ENCODE measurements at regions not wholly inside any gene's neighbourhood (a gene's known extent, or its start where the extent isn't known, plus 50 kb on each side); places are given as distances from the start of the nearest gene placed in this dataset.
"Not testable (repeated sequence)": the region's sequence is repeated elsewhere in the genome, so short reads cannot be mapped to it uniquely, and the experiment has no call there.

DNA sequence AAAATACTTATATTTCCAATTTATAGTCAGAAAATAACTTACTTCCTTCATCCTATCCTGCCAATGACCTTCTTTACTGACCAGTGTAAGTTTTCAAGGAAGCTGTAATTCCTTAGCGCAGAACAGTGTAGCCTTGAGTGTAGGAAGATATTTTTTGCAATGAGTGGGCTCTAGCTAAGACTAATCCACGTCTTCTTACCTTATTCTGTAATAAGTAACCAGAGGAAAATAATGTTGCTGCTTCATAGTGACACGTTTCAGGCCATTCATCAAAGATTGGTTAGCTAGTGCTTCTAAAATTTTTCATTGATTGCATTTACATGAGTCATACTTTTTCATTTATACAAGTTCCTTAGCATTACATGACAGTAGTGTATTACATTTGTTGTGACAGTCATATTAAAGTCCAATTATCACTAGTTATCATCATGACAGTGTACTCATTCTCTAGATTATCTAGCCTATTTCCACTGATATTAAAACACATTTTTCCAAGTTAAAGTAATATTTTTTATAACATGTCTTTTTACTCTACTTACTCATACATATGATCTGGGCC lies 403.8 kb upstream of the EPHA3 start:
- no peak for DNase-seq

DNA sequence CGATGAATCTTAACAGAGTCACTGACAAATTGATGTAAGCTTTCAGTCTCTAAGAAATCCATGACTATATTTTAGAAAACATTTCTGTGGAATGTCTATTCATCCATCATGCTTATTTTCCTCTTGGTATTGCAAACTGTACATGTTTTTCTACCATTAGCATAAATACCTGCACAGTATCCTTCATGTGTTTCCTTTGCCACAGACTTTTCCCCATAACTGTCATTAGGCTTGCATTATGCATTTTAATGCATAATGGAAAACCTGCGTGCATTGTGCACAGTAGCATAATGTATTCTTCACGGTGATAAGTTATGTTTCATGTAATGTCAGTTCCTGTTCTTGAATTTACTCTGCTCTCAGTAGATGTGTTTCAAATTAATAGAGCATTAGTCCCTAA lies 403.1 kb upstream of the EPHA3 start:
- DNase-seq: no peak

DNA sequence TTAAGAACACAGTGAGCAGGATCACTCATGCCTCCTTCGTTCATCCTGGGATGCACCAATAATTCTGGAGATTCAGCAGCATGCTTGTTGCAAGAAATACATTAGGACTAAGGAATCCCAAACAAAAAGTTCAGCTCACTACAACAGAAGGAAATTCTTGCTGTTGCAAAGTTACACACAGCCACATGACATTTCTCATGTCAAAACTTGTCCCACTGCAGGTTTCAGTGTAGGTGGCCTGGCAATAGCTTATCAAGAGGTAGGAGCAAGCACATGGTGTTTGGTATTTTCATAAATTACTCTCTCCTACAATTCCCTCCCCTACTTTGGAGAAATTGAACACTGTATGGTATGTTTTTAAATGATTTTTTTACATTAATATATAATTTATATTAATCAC lies 399.6 kb upstream of the EPHA3 start:
- DNase-seq: no peak

DNA sequence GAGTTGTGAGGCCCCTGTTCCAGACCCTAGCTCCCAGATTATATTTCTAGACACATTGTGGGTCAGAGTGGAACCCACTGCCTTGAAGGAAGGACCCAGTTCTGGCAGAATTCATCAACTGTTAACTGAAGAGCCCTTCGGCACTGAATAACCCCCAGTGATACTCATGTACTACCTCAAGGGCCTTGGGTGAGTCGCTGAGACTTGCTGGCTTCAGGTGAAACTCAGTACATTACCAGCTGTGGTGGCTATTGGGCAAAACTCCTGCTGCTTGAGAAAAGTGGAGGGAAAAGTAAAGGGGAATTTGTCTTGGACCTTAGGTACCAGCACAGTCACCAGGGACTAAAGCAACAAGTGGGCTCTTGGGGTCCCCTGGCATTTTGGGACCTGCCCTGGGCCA lies 394.9 kb upstream of the EPHA3 start:
- no peak for DNase-seq

DNA sequence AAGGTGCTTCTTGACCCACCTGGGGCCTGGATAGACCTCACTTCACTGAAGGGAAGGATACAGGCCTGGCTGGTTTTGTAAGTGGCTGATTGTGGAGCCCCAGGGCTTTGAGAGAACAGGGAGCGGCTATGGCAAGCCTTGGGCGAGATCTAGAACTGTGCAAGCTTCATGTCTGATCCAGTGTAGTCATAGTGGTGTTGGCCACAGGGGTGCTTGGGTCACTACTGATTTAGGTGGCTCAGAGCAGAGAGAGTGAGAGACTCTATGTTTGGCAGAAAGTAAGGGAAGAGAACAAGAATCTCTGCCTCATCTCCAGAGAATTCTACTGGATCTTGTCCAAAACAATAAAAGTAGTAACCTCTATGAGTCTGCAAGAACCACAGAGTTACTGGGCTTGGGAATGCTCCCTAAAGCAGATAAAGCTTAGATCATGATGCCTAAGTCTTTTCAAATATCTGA lies 394.2 kb upstream of the EPHA3 start:
- no peak for DNase-seq

DNA sequence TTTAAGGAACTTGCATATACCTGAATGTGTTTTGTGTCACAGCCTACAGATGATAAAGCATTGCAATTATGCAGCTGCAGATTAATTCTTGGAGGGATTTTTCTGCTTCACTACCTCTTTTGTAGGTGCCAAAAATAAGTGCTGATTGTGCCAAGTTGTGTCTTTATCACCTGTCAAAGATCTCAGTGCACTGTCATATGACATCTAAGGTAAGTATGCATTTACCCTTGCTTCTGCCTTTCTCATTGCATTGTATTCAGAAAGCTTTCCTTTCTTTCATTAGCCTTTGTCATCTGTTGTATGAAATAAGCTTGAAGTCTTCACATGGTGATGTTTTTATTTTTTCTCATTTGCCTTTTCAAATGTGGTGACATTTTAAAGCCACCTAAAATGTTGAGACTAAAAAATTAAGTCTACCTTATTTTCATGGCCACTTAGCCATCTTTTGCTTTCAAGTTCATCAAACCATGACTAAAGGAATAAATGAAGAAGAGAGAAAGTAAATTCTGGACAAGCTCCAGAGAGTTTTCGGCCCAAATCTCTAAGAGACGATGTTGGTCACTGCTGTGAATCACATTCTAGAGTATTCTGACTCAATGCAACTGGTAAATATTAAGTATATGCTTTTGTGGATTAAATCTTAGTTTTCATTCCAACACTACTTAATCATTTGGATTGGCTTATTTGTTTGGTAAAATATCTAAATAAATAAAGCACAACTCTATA lies 381.8 kb upstream of the EPHA3 start:
- DNase-seq: no peak

DNA sequence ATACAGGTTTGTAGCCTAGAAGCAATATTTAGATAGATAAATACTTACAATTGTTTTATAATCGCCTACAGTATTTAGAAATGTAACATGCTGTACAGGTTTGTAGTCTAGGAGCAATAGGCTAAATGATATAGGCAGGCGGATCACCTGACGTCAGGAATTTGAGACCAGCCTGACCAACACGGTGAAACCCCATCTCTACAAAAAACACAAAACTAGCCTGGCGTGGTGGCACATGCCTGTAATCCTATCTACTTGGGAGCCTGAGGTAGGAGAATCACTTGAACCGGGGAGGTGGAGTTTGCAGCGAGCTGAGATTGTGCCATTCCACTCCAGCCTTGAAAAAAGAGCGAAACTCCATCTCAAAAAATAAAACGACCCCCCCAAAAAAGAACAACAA lies 375.2 kb upstream of the EPHA3 start:
- no peak for DNase-seq

DNA sequence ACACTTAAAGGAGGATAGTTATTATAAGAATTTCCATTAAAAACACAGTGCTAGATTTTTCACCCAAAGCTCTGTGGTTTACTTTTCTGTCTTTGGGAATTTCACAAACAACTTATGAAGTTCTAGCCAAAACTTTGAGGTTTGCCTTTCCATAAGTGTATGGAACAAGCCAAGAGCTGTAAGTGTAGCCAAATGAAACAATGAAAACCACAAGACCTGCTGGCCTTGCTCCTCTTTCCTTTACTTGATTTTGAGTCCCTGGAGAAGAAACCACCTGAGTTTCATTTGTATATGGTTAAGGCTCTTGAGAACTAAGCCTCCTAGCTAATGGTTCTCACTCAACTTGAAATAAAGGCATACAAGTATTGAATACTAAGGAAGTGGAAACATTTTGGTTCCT lies 365.3 kb upstream of the EPHA3 start:
- DNase-seq: no peak

DNA sequence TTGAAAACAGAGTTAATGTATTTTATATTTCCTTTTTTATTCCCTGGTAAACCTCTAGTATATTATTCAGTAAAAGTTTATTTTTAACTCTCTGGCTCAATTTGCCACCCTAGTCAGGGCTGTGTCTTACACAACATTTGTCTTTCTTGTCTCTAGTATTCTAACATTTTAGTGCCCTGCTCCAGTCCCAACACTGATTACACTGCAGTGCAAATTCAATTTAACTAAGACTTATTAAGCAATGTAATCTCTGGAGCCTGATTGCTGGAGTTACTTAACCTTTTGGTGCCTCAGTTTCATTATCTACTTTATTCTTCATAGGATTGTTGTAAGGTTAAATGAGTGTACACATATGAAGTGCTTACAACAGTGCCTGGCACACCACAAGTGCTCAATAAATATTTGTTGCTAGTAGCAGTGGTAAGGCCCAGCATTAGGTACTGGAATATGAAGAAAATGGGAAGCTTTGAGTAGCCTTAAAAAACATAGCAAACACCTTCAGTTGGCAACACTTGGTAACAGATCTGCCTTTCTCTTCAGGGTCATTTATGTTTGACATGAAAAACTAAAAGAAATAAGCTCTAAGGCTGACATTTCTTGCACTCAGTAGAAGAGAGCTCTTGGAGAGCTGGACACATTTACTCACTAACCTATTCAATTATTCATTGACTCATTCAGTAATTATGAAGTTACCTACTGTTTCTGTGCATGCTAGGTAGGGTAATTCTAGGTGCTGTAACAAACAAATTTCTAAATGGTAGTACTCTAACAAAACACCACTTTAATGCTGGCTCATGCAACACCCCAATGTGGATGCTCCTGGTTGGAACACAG lies 364.5 kb upstream of the EPHA3 start:
- no peak for DNase-seq

DNA sequence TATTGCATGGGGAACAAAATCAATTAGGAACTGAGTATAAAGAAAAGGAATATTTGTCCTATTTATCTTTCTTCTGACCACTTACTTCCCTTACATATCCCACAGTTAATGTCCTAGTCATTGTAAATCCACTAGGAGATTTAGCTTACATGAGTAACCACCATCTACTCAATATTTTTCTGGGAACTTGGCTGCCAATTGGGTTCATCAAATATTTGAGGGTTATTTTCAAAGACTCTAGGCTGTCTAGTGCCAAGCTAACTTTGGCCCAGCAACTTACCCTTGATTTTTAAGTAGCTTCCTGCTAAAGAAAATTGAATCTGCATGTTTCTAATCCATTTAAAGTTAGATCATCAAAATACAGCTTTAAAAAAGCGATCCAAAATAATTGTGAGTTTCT lies 362.5 kb upstream of the EPHA3 start:
- DNase-seq: no peak

DNA sequence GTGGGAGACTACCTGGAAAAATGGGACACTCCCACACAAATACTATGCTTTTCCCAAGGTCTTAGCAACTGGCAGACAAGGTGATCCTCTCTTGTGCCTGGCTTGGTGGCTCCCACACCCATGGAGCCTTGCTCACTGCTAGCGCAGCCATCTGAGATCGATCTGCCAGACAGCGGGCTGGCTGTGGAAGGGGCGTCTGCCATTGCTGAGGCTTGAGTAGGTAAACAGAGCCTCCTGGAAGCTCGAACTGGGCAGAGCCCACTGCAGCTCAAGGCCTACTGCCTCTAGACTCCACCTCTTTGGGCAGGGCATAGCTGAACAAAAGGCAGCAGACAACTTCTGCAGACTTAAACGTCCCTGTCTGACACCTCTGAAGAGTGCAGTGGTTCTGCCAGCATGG lies 360.3 kb upstream of the EPHA3 start:
- DNase-seq: not testable (repeated sequence)

DNA sequence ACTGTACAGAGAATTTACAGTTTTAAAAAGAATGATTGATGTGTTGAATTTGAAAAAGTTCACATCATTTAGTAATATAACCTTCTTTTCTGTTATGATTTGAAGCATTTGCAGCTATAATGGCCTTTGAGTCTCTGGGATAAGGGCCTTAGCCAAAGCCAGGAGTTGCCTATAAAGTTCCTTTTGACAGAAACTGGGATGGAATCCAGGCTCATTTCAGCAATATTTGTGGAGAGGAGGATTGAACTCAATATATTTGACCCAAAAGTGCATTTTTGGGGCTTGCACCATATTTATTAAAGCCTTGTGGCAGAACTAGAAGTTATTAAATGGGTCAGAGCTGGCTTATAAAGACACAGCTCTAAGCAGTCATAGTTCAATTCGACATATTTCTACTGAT lies 348.7 kb upstream of the EPHA3 start:
- DNase-seq: no peak

DNA sequence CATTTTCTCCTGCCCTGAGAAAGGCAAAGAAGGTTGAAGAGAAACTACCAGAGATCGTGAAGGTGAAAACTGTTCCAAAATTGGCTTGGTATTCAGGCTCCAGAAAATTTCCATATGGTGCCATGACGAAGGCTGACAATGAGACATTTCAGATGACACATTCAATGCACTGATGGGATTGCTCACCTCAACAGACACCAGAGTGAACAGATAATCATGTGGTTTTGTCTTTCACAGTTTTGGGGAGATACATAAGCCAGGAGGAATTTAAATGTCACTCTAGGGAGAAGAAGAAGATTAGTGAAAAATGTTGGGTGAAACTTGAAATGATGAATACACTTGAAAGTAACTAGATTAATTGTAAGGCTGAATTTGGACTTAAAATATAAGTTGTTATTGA lies 339.7 kb upstream of the EPHA3 start:
- no peak for DNase-seq

DNA sequence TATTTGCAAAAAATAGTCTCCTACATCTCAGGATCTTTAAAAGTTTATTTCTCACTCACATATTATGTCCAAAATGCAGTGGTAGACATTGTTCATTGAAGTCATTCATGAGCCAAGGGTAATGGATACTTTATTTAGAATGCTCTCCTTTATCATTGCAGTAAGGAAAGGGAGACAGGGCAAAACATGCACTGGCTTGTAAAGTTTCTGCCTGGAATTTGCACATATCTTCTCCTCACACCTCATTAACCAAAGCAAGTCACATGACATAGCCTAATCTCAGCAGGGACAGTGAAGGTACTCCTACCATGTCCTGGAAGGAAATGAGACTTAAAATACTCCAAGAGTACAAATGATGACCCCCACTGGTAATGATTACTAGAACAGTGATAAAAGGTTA lies 333.7 kb upstream of the EPHA3 start:
- DNase-seq: no peak

DNA sequence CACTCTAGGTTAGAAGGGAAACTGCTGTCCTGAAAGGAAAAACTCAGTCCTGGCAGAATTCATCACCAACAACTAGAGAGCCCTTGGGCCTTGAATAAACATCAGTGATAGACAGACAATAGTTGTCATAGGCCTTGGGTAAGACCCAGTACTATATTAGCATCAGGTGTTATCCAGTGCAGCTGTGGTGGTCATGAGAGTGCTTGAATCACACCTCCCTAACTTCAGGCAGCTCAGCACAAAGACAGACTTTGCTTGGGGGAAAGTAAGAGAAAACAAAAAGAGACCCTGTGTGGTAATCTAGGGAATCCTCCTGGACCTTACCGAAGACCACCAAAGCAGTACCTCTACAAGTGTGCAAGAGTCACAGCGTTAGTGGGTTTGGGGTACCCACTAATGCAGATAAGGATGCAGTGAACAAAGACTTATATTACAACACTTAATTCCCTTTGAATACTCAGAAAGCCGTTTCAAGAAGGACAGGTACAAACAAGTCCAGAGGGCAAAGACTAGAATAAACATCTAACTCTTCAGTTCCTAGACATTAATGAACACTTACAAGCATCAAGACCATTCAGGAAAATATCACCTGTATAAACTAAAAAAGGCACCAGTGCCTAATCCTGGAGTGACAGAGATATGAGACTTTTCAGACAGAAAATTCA lies 332.3 kb upstream of the EPHA3 start:
- no peak for DNase-seq

DNA sequence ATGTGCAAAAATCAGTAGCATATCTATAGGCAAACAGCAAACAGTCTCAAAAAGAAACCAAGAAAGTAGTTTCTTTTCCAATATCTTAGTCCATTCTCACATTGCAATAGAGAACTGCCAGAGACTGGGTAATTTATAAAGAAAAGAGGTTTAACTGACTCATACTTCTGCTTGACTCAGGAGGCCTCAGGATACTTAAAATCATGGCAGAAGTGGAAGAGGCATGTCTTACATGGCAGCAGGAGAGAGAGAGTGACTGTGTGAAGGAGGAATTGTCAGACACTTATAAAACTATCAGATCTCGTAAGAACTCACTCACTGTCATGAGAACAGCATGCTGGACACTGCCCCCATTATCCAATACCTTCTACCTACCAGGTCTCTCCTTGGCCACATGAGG lies 327.9 kb upstream of the EPHA3 start:
- DNase-seq: no peak

DNA sequence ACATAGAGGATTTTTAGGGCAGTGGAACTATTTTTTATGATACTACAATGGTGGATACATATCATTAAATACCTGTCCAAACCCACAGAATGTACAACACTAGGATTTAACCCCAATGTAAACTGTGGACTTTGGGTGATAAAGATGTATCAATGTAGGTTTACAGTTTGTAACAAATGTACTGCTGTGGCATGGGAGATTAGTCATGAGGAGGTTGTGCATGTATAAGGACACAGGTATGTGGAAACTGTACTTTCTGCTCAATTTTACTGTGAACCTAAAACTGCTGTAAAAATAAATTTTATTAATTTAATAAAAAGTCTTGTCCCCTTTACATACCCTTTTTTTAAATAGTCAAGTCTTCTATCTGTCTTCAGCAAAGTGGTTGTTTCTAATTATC lies 322.5 kb upstream of the EPHA3 start:
- DNase-seq: no peak

DNA sequence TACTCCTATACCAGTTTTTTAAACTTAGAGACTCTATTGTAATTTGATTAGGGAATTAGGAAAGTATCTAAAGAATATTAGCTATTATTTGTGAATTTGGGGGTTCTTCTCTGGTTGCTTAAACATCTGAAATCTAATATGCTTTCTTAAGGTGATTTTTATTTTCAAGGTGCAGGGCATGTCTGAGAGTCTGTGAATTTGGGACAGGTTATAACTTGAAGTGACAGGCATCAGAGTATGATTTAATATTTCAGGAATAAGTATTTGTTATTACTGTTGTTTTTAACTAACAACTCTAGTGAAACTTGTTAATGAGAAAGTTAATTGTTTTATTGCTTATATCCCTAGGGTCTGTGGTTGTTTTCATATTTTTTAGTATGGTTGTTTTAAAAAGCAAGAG lies 321.6 kb upstream of the EPHA3 start:
- no peak for DNase-seq

DNA sequence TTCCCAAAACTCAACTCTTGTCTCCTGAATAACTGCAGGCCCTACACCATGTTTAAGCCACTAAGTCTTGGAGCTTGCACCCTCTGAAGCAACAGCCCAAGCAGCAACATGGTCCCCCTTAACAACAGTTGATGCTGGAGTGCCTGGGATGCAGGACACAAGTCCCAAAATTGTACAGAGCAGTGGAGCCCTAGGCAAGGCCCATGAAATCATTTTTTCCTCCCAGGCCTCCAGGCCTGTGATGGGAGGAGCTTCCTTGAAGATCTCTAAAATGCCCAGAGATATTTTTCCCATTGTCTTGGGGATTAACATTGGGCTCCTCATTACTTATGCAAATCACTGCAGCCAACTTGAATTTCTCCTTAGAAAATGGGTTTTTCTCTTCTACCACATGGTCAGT lies 311.9 kb upstream of the EPHA3 start:
- no peak for DNase-seq

DNA sequence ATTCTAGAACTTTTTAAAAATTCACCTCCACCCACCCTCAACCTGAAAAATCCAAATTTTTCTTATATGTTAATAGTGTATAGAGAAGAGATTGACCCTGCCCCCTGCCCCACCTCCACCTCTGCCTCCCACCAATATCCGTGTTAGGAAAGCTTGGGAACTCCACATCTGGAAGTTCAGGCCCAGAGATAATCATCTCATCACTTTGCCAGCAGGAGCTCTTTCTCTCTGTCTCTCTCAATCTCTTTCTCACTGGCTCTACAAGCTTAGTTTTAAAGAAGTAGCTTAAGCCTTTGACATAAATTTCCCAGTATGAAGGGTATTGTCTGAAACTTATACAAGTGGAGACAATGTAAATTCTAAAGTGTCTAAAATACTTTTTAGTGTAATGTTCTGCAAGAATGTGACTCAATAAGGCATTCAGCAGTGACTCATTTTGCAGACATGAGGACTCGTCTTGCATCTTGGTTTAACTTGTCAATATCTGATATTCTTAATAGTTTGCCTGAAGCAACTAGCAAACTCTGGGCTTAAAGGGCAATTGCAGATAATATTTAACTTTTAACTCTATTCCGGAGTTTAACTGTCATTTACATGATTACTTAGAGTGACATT lies 299.8 kb upstream of the EPHA3 start:
- DNase-seq: no peak

DNA sequence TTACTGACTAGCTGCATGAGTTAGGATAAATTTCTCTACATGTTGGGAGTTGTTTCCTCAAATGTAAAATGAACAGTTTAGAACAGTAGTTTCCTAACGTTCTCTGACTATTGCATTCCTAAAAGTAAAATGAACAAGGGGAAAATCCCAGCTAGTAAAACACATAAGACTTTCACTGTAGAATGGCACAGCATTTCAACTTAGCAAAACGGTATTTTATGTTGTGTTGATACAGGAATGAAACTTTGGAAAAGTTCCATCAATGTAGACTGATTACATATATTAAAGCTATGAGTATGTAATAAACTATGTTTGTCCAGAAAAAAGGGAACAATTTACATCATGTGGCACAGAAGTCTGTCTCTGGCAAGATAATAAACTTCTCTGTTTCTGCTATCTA lies 297.4 kb upstream of the EPHA3 start:
- DNase-seq: no peak

DNA sequence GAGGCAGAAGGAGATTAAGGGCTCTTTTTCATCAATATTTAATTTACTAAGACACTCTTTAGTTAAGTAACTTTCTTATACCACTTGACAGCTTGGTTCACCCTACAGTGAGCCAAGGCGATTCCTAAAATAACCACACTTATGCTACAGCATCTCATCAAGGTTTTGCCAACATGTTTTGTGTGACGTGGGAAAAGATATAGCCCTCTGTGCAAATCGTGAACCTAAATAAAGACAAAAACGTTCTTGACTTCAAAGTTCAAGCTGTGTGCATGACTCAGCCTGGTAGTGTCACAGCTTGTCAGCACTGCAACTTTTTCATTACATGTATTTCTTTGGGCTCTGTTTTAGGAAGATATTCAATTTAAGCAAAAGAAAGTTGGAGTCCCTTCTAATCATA lies 297.0 kb upstream of the EPHA3 start:
- no peak for DNase-seq

DNA sequence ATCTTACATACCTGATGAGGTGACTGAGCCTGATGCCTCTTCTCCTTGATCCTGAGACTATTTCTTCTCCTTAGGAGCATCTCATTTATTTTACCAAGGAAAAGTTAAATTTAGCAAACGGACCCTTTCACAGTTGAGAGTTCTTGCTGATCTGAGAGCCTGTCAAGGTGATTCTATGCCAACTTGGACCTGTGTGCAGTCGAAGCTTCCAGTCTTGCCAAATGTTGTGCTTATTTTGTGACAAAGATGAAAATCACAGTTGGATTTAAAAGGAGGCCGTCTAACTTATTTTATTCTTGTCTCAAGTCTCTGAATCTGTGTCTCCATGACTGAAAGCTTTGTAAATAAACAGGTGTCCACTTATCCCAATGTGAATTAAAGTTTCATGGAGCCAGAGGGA lies 296.3 kb upstream of the EPHA3 start:
- DNase-seq: no peak
